K562 (cell line): ENCODE measurements at regions not wholly inside any gene's neighbourhood (a gene's known extent, or its start where the extent isn't known, plus 50 kb on each side); places are given as distances from the start of the nearest gene placed in this dataset.

Experiments used
- ATAC-seq: fragments of 200-7000 bp; cut with Tn5 transposase; 3 replicates; pipeline ENCODE4 v1.9.1; 2020; ENCODE audit warnings: moderate library complexity
- BruUV-seq: library from RNA; stranded (reverse); fragments of 400-500 nt; replicated peaks from 2 replicates; lab custom pipeline; 2021; lab: Mats Ljungman, UMichigan
- CTCF ChIA-PET: fragments of 300-600 bp; formaldehyde crosslinking; extraction: SDS; loops from one replicate; lab custom pipeline; 2021; ENCODE audit warnings: low intra/inter-chr PET ratio; lab: Yijun Ruan, JAX
- POLR2A ChIA-PET: fragments of 300-600, 350-650 bp; sonication (Branson Sonifier 250); formaldehyde crosslinking; extraction: SDS; loops from one replicate; lab custom pipeline; 2021; ENCODE audit warnings: antibody characterized with exemption, inconsistent platforms; lab: Yijun Ruan, JAX
- DNase-seq, 4 experiments: peaks; one replicate each; pipeline versions ENCODE4 v3.0.0 to v3.0.0-alpha.2; 2011 to 2018; ENCODE audit warnings: low spot score in 3 of 4, mixed read lengths in 3 of 4; ENCODE audit errors: extremely low read depth in 1 of 4
- FAIRE-seq: peaks from 2 replicates; lab custom pipeline; 2011; peaks lifted over from hg19 to GRCh38; lab: Jason Lieb, UNC
- H2AFZ ChIP-seq: 2 replicates; pipeline ENCODE4 v1.6.0; 2011; ENCODE audit warnings: low read depth, low read length, control low read depth, inconsistent platforms
- H3K27ac ChIP-seq: fragments of 200-600 bp; 3 replicates; pipeline ENCODE4 v1.8.0; 2011; ENCODE audit warnings: low read depth, mild to moderate bottlenecking, control low read depth, inconsistent platforms, low read length, moderate library complexity, mixed read lengths; ENCODE audit errors: extremely low read depth
- H3K27me3 ChIP-seq, 2 experiments: fragments of 300-600 bp in 1 of 2; 2 replicates in 1 of 2; 3 replicates in 1 of 2; pipeline versions ENCODE4 v1.6.0 to v1.8.0; 2011; ENCODE audit warnings: inconsistent platforms in 2 of 2, low read length in 2 of 2, mild to moderate bottlenecking in 1 of 2, mixed read lengths in 1 of 2, moderate library complexity in 1 of 2; ENCODE audit not compliant: control insufficient read depth in 2 of 2, insufficient read depth in 2 of 2
- H3K36me3 ChIP-seq: fragments of 300-600 bp; 3 replicates; pipeline ENCODE4 v1.8.0; 2011; ENCODE audit warnings: mild to moderate bottlenecking, low read length, inconsistent platforms; ENCODE audit not compliant: control insufficient read depth, insufficient read depth
- H3K4me1 ChIP-seq, 2 experiments: fragments of 200-600 bp in 1 of 2; replicated peaks in 1 of 2; 2 replicates in 1 of 2; 3 replicates in 1 of 2; pipeline versions ENCODE4 v1.5.1 to v1.8.0; 2011; ENCODE audit warnings: inconsistent platforms in 2 of 2, low read length in 2 of 2, mild to moderate bottlenecking in 1 of 2, mixed read lengths in 1 of 2, moderate library complexity in 1 of 2; ENCODE audit not compliant: control insufficient read depth in 2 of 2, insufficient read depth in 2 of 2
- H3K4me2 ChIP-seq: 2 replicates; pipeline ENCODE4 v1.6.1; 2011; ENCODE audit warnings: low read length, control low read depth, inconsistent platforms, mixed read lengths; ENCODE audit not compliant: insufficient read depth
- H3K4me3 ChIP-seq: fragments of 200-600 bp; sonication (generic), shearing (Covaris generic); 2 replicates; pipeline ENCODE4 v1.5.1; 2016; ENCODE audit warnings: control low read depth, inconsistent platforms
- H3K79me2 ChIP-seq: fragments of 200-600 bp; 3 replicates; pipeline ENCODE4 v1.8.0; 2011; ENCODE audit warnings: low read length, inconsistent platforms; ENCODE audit not compliant: control insufficient read depth, insufficient read depth
- H3K9ac ChIP-seq, 2 experiments: 2 replicates each; pipeline versions ENCODE4 v1.6.0 to v1.6.1; 2011; ENCODE audit warnings: low read depth in 2 of 2, low read length in 2 of 2, control low read depth in 1 of 2, inconsistent platforms in 1 of 2, mild to moderate bottlenecking in 1 of 2, mixed read lengths in 1 of 2; ENCODE audit not compliant: insufficient read depth in 1 of 2
- H3K9me1 ChIP-seq: one replicate; pipeline ENCODE4 v1.6.0; 2011; ENCODE audit warnings: inconsistent platforms, mild to moderate bottlenecking, low read length, moderate library complexity; ENCODE audit not compliant: control insufficient read depth, insufficient read depth
- H3K9me3 ChIP-seq: replicated peaks from 2 replicates; pipeline ENCODE4 v1.5.1; 2011; ENCODE audit warnings: low read depth, low read length, inconsistent platforms; ENCODE audit not compliant: control insufficient read depth, insufficient read depth
- H4K20me1 ChIP-seq: replicated peaks from 2 replicates; pipeline ENCODE4 v1.6.1; 2011; ENCODE audit warnings: low read length, inconsistent platforms, mixed read lengths; ENCODE audit not compliant: control insufficient read depth, insufficient read depth
- CBFA2T3 ChIP-seq: fragments of 450-650 bp; IDR thresholded peaks from 2 replicates; pipeline ENCODE4 v1.6.1; 2017
- HMGN3 ChIP-seq: IDR thresholded peaks from 2 replicates; pipeline ENCODE4 v1.6.1; 2011; ENCODE audit warnings: borderline replicate concordance, low read depth, mild to moderate bottlenecking, mixed read lengths, low read length; ENCODE audit not compliant: insufficient read length; ENCODE audit errors: extremely low read depth
- STAT6 ChIP-seq: sonication (generic); formaldehyde crosslinking; IDR thresholded peaks from 2 replicates; pipeline ENCODE4 v1.8.1; 2023; ENCODE audit warnings: mild to moderate bottlenecking, missing genetic modification reagents
- TBP ChIP-seq: optimal IDR thresholded peaks from 2 replicates; pipeline ENCODE3; 2011; ENCODE audit warnings: low read depth, low read length, improper control_type of control experiment
- TEAD2 ChIP-seq: fragments of 450-650 bp; IDR thresholded peaks from 2 replicates; pipeline ENCODE4 v1.6.1; 2016; ENCODE audit warnings: missing genetic modification characterization, control low read depth, missing compliant biosample characterization
- WGBS: fragments of 100-300 bp; shearing (Covaris generic); methylation state at CpG from one replicate; pipeline ENCODE4 v1.1.6; 2016; ENCODE audit warnings: low coverage, mixed read lengths; ENCODE audit not compliant: insufficient coverage; ENCODE audit errors: missing lambda C conversion rate; 5-methylcytosine and 5-hydroxymethylcytosine counted together
- in situ Hi-C: fragments of 300-500 bp; cut with MboI; formaldehyde crosslinking; loops from 4 replicates; pipeline ENCODE4 v1.15.0; 2018; ENCODE audit warnings: inconsistent platforms, mixed read lengths
- intact Hi-C: fragments of 100-400 bp; cut with micrococcal nuclease; formaldehyde crosslinking; loops from 2 replicates; pipeline ENCODE4 v1.14.2; 2022

- no peak overlapping the region for H3K4me2 ChIP-seq
- H4K20me1 ChIP-seq: no peaks in the 10 kb centered on the region
- CTCF ChIA-PET: no interaction called here
- no peaks in the 10 kb centered on the region for H3K27me3 ChIP-seq
- BruUV-seq: no TSS peak
- no peaks in the 10 kb centered on the region for H3K36me3 ChIP-seq
- DNase-seq (no peak), ATAC-seq (no peak), FAIRE-seq (no peak)
- no peaks in the 10 kb centered on the region for H3K79me2 ChIP-seq
- no peaks in the 10 kb centered on the region for H3K4me1 ChIP-seq
- WGBS: 0% methylated on average over 3 of the region's 3 CpGs
- H2AFZ ChIP-seq: no peak overlapping the region
- no peaks in the 10 kb centered on the region for H3K9me1 ChIP-seq
- no peaks in the 10 kb centered on the region for H3K9me3 ChIP-seq
- no peak overlapping the region for H3K9ac ChIP-seq
- intact Hi-C loops (no loop called here), in situ Hi-C loops (no loop called here)
- no peak overlapping the region for H3K4me3 ChIP-seq
- H3K27ac ChIP-seq: no peak overlapping the region
- TF ChIP-seq TBP (no peak), TEAD2 (tag) (no peak), HMGN3 (no peak), CBFA2T3 (no peak), STAT6 (no peak)
- POLR2A ChIA-PET: interaction anchor here (1.3 kb wide), 1 partner anchor 30 kb away, joined by 3 read pairs; no protein-coding TSS in a partner anchor
Measured at GRCh38 chr1:56175211-56175610, 404.2 kb downstream of the PLPP3 start.
